Putamen (tissue), 1 donor: ENCODE measurements at regions not wholly inside any gene's neighbourhood (a gene's known extent, or its start where the extent isn't known, plus 50 kb on each side); places are given as distances from the start of the nearest gene placed in this dataset.

ENCODE experiments used
- DNase-seq: peaks from one replicate; pipeline ENCODE4 v3.0.0-alpha.2; 2016; ENCODE audit warnings: low spot score

- DNase-seq, result no peak
These were observed 74.3 kb upstream of the IFNAR2 start for GRCh38 chr21:33155422-33155821.

GRCh38 chr21:33157303-33157702 is 72.4 kb upstream of the IFNAR2 start:
- no peak for DNase-seq

GRCh38 chr21:33158654-33159053 is 71.1 kb upstream of the IFNAR2 start:
- no peak for DNase-seq

GRCh38 chr21:33162436-33162951 is 67.2 kb upstream of the IFNAR2 start:
- DNase-seq, result no peak

GRCh38 chr21:33168886-33169285 is 60.9 kb upstream of the IFNAR2 start:
- DNase-seq, result no peak

GRCh38 chr21:33169359-33169758 is 60.4 kb upstream of the IFNAR2 start:
- no peak for DNase-seq

- no peak for DNase-seq
These were observed 58.0 kb upstream of the IFNAR2 start for GRCh38 chr21:33171616-33172169.

GRCh38 chr21:33174756-33175155 is 55.0 kb upstream of the IFNAR2 start:
- DNase-seq, result no peak
